OCI-M2 (cell line): ENCODE measurements at regions not wholly inside any gene's neighbourhood (a gene's known extent, or its start where the extent isn't known, plus 50 kb on each side); places are given as distances from the start of the nearest gene placed in this dataset.
"Not testable (repeated sequence)": the region's sequence is repeated elsewhere in the genome, so short reads cannot be mapped to it uniquely, and the experiment has no call there.

ENCODE experiments used
- DNase-seq: peaks from one replicate; lab custom pipeline; 2025; ENCODE audit not compliant: unreplicated experiment; lab: John Stamatoyannopoulos, UW

DNA sequence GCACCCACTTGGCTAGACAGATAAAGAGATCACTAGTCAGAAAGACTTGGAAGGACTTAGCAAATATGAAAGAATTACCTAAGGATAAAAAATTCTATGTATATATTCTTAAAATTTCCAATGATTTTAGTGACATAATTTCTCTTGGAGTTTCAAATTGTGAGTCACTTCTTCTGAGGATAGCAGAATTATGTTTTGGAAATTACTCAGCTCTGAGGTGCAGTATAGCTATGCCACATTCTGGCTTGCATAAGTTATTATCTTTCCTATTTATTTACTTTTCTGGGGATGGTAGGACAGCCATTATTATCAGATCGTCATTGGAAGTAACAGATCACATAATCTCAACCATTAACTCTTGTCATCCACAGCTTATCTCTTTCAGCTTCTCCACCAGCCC lies 853.5 kb downstream of the TRIML1 start:
- no peak for DNase-seq

DNA sequence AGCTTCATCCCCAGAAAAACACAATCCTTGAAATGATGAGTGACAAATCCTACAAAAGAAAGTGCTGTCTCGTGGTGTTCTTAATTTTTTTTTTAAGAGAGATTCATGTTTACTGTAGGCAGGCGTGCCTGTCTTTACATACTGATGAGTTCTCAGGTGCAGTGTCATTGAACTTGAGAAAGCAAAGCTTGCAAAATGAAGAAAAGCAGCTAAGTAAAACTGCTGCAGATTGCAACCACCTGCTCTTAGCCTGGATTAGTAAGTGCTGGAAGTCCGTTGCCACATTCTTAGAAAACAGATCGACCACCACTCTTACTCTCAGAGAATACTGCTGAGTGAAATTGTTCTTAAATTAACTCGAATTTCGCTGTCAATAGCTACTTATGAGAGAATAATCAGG lies 854.6 kb downstream of the TRIML1 start:
- no peak for DNase-seq

DNA sequence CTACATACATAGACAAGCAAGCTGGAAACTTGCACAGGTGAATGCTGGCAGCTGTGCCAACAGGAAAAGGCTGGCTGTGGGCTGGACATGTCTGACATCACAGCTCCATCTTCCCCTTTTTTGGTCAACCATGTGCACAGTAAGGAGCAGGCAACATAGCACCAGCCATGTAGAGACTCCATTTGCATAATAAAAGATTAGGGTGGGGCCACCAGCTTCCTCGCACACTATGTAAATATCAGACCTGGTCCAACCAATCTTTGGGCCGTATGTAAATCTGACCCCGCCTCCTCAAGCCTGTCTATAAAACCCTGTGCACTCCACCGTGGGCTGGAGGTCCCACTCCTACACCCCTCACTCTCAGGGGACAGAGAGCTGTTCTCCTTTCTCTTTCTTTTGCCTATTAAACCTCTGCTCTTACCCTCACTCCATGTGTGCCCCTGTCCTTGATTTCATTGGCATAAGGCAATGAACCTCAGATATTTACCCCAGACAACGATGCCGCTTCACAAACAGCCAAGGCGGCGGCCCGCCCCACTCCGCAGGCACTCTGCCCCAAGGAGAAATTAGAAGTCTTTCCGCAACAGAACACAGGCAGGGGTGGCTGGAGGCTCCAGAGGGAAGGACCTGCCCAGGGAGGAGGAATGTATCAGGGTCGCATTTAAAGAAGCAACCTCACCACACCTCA lies 862.2 kb downstream of the TRIML1 start:
- no peak for DNase-seq

DNA sequence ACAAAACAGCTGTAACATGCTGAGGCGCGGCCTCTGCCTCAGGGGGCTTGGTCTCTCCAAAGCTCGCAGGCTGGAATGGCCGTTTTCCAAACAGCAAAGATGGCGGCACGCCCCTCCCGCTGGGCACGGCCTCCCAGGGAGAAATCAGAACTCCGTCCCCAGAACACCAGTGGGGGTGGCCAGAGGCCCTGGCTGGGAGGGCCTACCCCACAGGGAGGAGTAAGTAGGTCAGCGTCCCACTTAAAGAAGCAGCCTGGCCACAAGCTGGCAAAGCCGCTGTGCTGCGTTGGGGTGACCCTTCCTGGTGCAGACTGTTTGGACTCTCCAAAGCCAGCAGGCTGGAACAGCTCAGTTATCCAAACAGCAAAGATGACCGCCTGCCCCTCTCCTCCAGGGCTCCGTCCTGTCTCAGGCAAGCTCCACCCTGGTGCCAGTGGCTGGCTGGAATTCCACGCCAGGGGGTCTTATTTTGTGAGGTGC lies 862.8 kb downstream of the TRIML1 start:
- DNase-seq = no peak

DNA sequence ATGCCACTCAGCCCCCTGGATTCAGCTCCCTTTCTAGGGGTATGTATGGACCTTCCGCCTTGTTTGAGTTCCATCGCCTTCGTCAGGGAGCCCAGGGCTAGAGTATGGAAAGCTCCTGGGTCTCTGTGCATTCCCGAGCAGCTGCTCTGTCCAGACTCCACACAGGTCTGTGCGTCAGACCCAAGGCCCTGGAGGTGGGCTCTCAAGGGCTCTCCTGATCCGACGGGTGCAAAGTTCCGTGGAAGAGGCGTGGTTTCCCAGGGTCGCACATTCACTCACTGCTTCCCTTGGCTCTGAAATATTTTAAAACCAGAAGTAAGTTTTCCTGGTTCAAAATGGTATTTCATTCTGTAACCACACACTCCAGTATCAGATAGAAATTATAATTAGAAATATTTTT lies 863.2 kb downstream of the TRIML1 start:
- DNase-seq = no peak

DNA sequence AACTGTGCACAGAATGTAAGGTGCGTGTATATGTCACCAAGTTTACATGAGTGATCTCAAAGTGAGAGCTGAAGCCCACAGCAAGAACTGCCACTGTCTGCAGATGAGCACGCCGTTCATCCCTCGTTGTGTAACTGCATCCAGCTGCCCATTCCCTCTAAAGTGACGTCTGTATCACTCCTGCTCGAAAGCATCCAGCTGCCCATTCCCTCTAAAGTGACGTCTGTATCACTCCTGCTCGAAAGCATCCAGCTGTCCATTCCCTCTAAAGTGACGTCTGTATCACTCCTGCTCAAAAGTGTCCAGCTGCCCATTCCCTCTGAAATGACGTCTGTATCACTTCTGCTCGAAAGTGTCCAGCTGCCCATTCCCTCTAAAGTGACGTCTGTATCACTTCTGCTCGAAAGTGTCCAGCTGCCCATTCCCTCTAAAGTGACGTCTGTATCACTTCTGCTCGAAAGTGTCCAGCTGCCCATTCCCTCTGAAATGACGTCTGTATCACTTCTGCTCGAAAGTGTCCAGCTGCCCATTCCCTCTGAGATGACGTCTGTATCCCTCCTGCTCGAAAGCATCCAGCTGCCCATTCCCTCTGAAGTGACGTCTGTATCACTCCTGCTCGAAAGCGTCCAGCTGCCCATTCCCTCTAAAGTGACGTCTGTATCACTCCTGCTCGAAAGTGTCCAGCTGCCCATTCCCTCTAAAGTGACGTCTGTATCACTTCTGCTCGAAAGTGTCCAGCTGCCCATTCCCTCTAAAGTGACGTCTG lies 871.4 kb downstream of the TRIML1 start:
- DNase-seq = not testable (repeated sequence)

DNA sequence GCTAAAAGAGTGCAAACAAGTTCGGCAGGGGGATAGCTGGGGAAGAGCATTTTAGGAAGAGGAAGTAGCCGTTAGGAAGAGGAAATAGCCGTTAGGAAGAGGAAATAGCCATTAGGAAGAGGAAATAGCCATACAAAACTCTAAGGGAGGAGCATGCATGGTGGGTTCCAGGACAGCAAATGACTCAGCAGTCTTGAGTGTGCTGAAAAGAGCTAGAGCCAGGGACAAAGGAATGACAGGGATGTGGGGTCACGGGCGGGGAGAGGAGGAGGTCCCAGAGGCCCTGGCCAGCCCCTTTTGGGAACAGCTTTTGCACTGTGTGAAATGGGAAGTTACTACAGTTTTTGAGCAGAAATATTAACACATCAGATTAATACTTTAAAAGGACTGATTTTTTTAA lies 882.6 kb downstream of the TRIML1 start:
- no peak for DNase-seq

DNA sequence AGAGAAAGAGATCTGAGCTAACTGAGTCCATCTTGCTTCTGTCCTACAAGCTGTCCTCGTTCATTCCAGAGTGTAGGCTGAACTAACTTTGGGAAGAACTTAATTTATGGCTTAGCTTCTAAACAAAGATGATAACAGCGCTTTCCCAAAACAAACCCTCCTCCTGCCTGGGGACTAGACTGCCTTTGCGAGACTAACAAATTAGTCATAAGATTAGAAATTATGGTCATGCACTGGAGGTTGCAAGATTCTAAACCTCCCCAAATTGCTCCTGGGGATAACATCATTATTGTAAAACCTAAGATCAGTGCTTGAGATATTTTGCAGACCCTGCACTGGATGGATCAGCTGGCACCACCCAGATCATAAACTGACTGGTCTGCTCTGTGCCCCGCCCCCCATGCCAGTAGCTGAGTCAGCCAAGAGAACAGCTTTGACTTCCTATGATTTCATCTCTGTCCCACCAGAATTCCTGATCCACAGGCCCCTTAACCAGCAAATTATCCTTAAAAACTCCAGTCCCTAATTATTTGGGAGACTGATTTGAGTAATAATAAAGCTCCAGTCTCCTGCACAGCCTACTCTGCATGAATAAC lies 883.3 kb downstream of the TRIML1 start:
- DNase-seq = no peak

DNA sequence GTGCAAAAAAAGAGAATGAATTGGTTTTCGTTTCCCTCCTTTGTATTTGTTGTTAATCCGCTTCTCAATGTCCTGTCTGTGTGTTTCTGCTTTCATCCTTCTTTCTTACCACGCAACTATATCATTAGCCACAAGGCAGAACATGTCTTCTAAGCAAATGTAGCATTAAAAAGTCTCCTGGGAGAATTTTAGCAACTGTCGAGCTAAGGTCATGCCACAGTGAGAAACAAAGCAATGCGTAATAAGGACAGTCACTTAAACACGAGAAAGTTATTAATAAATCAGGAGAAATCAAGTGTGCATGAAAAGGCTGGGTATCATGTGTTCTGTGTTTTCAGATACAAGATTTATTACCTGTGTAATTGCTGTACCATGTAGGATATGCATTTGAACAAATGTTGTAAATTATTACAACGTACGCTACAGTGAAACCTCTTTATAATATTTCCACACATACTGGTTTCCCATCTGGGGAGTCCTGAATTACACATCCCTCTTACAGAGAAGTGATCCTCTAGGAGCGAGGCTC lies 890.8 kb downstream of the TRIML1 start:
- no peak for DNase-seq

DNA sequence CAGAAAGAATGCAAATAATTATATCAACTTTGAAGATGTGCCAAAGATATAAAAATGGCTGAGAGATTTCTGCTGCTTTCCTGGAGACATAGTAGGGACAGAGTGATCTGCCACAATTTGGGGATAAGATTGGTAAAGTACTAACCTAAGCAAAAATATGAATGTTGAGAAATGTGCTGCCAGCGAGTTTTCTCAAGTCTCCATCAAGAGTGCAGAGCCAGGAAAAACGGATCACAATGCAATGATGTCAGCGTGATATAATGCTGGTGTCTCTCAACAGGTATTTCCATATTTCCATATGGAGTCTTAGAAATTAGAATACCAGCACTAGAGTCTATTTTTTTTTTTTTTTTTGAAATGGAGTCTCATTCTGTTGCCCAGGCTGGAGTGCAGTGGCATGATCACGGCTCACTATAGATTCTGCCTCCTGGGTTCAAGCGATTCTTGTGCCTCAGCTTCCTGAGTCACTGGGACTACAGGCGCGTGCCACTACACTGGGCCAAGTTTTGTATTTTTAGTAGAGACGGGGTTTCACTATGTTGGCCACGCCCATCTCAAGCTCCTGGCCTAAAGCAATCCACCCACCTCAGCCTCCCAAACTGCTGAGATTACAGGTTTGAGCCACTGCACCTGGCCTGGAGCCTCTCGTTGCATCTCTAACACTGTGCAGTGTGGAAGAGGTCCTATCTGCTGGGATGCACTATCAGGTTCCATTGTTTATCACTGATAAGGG lies 893.5 kb downstream of the TRIML1 start:
- no peak for DNase-seq

DNA sequence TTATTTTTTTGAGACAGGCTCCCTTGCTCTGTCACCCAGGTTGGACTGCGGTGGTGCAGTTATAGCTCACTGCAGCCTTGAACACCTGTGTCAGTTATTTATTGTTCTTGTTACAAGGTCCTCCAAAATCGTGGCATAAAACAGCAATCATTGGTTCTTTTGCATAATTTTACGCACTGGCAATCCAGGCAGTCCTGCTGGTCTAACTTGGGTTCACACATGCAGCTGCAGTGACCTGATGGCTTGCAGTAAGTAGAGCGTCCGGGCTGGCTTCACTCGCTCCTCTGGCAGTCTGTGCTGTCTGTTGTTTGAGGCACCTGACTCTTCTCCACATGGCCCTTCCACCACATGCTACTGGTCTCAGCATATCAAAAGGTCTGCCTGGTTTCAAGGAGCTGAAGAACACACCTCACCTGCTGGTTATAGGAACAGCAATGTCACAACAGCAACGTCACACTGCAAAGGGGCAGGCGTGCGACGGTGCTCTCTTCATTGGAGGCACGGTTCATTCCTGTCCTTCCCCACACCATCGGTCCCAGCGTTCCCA lies 894.6 kb downstream of the TRIML1 start:
- no peak for DNase-seq

DNA sequence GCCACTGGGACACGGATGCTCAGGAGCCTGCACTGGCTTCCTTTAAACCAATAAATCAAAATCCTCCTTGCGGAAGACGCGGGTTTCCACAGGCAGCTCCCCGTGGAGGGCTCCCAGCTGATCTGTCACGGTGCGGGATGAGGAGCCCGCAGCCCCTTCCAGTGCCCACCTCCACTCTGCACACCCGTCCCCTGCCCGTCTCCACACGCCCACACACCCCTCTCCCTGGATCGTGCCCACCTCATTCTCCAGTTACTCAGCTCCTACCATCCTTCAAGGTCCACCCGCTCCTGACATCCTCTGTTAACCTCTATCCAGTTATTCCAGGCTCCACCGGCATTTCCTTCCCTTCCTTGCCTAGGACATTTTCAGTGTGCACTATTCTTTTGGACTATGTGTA lies 895.9 kb downstream of the TRIML1 start:
- DNase-seq = no peak

DNA sequence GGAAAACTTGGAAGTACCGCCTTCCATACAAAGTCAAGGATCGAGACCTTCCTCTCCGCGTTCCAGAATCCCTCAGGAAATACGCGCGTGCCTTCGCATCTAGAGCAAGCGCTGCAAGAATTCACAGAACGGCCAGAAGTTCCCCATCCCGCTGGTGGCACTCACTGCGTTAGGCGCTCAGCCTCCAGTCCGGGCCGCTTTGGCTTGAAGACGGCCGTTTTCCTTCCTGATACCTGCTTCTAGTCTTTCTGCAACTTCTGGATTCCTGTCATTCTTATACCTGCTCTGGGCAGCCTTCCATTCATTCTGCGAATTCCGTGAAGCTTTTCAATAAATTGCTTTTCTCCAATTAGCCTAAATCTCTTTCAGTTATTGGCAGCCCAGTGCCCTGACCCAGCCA lies 896.4 kb downstream of the TRIML1 start:
- no peak for DNase-seq

DNA sequence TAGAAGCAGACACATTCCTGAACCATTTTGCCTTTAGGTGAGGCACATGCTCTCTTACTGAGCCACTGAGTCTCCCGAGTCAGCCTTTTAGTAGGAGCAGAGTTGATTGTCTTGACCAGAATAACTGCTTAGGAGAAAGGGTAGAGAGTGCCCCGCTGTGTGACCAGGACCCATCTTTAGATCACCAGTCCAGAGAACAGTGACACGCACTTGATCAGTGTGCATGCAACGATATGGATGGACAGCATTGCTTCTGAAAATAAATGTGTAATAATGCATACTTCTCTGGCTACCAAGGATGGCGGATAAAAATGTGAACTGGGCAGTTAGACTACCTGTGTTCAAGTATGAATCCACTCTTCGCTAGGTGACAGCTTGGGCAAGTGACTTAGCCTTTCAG lies 897.7 kb downstream of the TRIML1 start:
- no peak for DNase-seq

DNA sequence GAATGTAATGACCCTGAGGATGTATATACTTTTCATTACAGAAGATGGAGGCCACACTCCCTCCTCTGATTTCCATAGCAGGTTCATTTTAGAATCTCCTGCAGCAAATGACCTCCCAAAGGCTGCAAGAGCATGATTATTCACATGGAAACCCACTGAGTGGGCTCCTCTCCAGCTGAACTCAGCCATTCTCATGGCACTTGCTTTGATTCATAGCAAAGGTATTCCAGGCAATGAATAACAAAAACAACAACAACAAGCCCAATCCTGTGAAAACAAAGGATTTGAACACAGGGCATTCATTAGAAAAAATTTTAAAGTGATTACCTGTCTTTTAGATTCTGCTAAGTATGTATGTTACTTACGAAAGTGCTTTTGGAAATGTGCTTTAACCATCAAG lies 894.0 kb upstream of the FRG1 start:
- no peak for DNase-seq

DNA sequence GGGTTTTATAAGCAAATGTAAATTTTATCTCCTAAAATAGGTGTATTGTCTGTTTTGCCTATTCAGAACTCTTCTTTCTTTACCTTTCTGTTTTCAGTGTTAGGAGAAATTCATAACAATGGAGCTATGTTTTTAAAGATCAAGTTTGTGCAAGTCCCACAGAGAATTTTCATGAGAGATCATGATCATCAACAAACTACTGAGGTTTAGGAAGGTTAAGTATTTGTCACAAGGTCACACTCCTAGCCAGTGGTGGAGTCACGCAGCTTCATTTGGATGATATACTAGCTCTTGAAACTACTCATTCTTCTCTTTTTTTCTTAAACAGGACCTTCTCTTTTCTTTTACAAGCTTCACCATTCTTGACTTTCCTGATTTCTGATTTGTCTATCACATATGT lies 892.6 kb upstream of the FRG1 start:
- DNase-seq = no peak

DNA sequence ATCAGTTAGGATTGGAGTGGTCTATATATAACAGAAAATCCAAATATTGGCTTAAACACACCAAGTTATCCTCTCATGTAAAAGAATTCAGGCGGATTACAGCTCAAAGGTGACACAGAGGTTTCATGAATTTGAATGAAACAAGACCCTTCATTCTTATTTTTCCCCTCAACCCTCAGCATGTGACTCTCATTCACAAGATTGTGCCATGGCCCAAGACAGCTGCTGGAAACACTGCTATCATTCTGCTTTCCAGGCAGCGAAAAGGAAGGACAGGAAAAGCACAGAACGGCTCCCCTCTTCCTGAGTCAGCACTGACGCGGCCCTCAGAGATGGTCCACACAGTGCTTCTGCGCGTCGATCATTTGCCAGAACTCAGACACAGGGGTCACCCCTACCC lies 891.0 kb upstream of the FRG1 start:
- no peak for DNase-seq

DNA sequence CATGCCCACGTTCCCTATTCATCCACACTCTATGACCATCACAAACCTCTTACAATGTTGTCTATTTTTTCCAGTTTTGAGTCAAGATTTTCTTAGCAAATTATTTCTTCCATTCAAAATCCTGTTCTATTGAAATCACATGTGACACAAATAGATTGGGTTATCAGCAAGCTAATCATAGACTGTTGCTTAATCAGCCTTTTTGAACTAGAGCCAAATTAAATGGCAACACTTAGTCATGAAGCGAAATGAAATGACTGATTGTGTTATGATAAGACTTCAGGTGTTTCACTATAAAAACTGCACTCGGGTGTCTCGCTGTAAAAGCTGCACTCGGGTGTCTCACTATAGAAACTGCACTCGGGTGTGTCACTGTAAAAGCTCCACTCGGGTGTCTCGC lies 890.0 kb upstream of the FRG1 start:
- no peak for DNase-seq

DNA sequence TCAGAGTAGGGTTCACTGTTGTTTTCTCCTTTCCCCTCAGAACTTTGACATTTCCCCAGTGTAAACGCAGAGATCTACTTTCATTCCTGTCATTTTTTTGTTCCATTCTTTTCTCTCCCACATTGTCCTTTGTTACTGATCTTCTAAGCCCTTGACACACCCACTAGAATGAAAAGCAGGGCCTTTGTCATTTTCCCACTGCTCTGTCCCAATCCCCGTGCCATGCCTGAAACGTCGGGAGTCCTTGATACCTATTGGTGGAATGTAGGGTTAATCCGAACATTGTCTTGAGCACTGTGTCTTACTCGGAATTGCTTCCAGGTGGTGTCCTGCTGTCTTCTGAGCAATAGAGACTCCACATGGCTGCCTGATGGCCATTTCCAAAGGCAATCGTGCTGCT lies 887.1 kb upstream of the FRG1 start:
- DNase-seq = no peak

DNA sequence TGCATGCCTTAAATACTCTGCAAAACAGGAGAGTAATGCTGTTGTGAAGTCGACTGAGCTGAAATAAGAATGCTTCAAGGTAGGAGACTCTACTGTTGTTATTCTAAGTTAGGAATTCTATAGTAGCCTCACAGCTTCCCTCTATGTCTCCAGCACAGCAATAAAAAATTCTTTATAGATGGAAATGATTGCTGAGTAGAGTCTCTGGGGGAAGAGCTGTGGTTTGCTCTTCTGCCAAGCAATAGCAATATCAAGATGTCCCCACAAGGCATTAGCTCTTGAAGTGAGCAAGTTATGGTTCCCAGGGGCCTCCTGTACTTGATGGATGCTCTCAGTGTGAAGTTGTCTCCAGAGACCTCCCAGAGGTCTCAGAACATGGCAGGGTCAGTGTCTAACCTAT lies 880.6 kb upstream of the FRG1 start:
- DNase-seq = no peak
